B cell (primary cell): ENCODE measurements at regions not wholly inside any gene's neighbourhood (a gene's known extent, or its start where the extent isn't known, plus 50 kb on each side); places are given as distances from the start of the nearest gene placed in this dataset.
"Not testable (repeated sequence)": the region's sequence is repeated elsewhere in the genome, so short reads cannot be mapped to it uniquely, and the experiment has no call there.

Experiments used
- ATAC-seq: fragments of 200-7000 bp; cut with Tn5 transposase; one replicate; pipeline ENCODE4 v1.10.0; 2021; ENCODE audit warnings: low read depth, mild to moderate bottlenecking, moderate number of reproducible peaks, moderate library complexity
- CTCF ChIA-PET: fragments of 350-600 bp; sonication (Branson Sonifier 250); formaldehyde crosslinking; loops from one replicate; lab custom pipeline; 2021; ENCODE audit warnings: antibody characterized with exemption, inconsistent platforms; lab: Charles Lee
- POLR2A ChIA-PET: fragments of 350-600 bp; sonication (Branson Sonifier 250); formaldehyde crosslinking; loops from one replicate; lab custom pipeline; 2021; ENCODE audit warnings: antibody characterized with exemption; lab: Charles Lee
- DNase-seq: peaks from one replicate; pipeline ENCODE4 v3.0.0; 2013
- H2AFZ ChIP-seq: 2 replicates; pipeline ENCODE4 v1.6.1; 2012; ENCODE audit warnings: mild to moderate bottlenecking, low read depth, low read length; ENCODE audit not compliant: insufficient read depth, poor library complexity, severe bottlenecking
- H3K27ac ChIP-seq, 2 donors: 1 replicate in 1 of 2; 2 replicates in 1 of 2; pipeline ENCODE4 v1.5.1; 2012 to 2013; ENCODE audit warnings: low read length in 2 of 2, mild to moderate bottlenecking in 2 of 2, moderate library complexity in 1 of 2
- H3K27me3 ChIP-seq, 4 experiments: fragments of 200-600 bp in 1 of 4; sonication (generic) in 1 of 4; replicated peaks in 1 of 4; 1 replicate in 2 of 4; 2 replicates in 2 of 4; pipeline versions ENCODE4 v1.6.1 to v1.7.0; 2013 to 2016; ENCODE audit warnings: low read length in 3 of 4, mild to moderate bottlenecking in 2 of 4, mixed read lengths in 1 of 4, moderate library complexity in 1 of 4; ENCODE audit not compliant: insufficient read depth in 4 of 4, control insufficient read depth in 3 of 4; ENCODE audit errors: control extremely low read depth in 1 of 4
- H3K36me3 ChIP-seq, 2 experiments: replicated peaks in 1 of 2; 1 replicate in 1 of 2; 2 replicates in 1 of 2; pipeline versions ENCODE4 v1.6.1 to v1.7.1; 2013; ENCODE audit warnings: low read length in 1 of 2; ENCODE audit not compliant: insufficient read depth in 2 of 2, control insufficient read depth in 1 of 2; ENCODE audit errors: control extremely low read depth in 1 of 2, extremely low read depth in 1 of 2
- H3K4me1 ChIP-seq, 2 donors: fragments of 200-600 bp in 1 of 2; sonication (generic) in 1 of 2; 1 replicate in 1 of 2; 2 replicates in 1 of 2; pipeline versions ENCODE4 v1.5.1 to v1.6.1; 2013 to 2017; ENCODE audit warnings: low read length in 2 of 2; ENCODE audit not compliant: control insufficient read depth in 2 of 2, insufficient read depth in 2 of 2
- H3K4me2 ChIP-seq: replicated peaks from 2 replicates; pipeline ENCODE3; 2012; ENCODE audit warnings: mild to moderate bottlenecking, low read depth, low read length; ENCODE audit not compliant: poor library complexity, severe bottlenecking
- H3K4me3 ChIP-seq, 5 experiments: fragments of 200-600 bp in 1 of 5; sonication (generic) in 1 of 5; 1 replicate in 3 of 5; 2 replicates in 2 of 5; pipeline versions ENCODE4 v1.5.1 to v1.7.0; 2011 to 2016; ENCODE audit warnings: low read length in 4 of 5, mild to moderate bottlenecking in 4 of 5, low read depth in 2 of 5, control low read depth in 1 of 5, moderate library complexity in 1 of 5; ENCODE audit not compliant: insufficient read depth in 1 of 5; ENCODE audit errors: control extremely low read depth in 1 of 5, extremely low read depth in 1 of 5
- H3K79me2 ChIP-seq: fragments of 200-600 bp; sonication (generic); one replicate; pipeline ENCODE4 v1.6.0; 2016; ENCODE audit warnings: low read length; ENCODE audit not compliant: control insufficient read depth, insufficient read depth
- H3K9ac ChIP-seq: fragments of 200-600 bp; sonication (generic); 2 replicates; pipeline ENCODE4 v1.6.1; 2017; ENCODE audit warnings: mild to moderate bottlenecking, low read length, moderate library complexity
- H3K9me3 ChIP-seq, 3 donors: one replicate each; pipeline versions ENCODE4 v1.6.1 to v1.7.1; 2013; ENCODE audit warnings: low read length in 2 of 3; ENCODE audit not compliant: control insufficient read depth in 2 of 3, insufficient read depth in 1 of 3; ENCODE audit errors: control extremely low read depth in 1 of 3
- H4K20me1 ChIP-seq: 2 replicates; pipeline ENCODE4 v1.6.0; 2012; ENCODE audit warnings: mild to moderate bottlenecking, low read length; ENCODE audit not compliant: insufficient read depth, control insufficient read depth, poor library complexity, severe bottlenecking
- H3K27ac Mint-ChIP-seq: one replicate; pipeline ENCODE4 v1.8.0; 2021; ENCODE audit warnings: mixed read lengths
- H3K27me3 Mint-ChIP-seq: one replicate; pipeline ENCODE4 v1.8.0; 2021; ENCODE audit warnings: mixed read lengths
- H3K4me1 Mint-ChIP-seq: one replicate; pipeline ENCODE4 v1.8.0; 2021; ENCODE audit warnings: mixed read lengths
- H3K4me3 Mint-ChIP-seq: one replicate; pipeline ENCODE4 v1.8.0; 2021; ENCODE audit warnings: mixed read lengths
- H3K9me3 Mint-ChIP-seq: one replicate; pipeline ENCODE4 v1.8.0; 2022; ENCODE audit warnings: mixed read lengths; ENCODE audit not compliant: insufficient read depth
- WGBS: methylation state at CpG from one replicate; pipeline ENCODE4 v1.1.5; 2013; ENCODE audit warnings: missing lambda C conversion rate; ENCODE audit not compliant: insufficient coverage; 5-methylcytosine and 5-hydroxymethylcytosine counted together
- intact Hi-C: fragments of 100-400 bp; cut with micrococcal nuclease; formaldehyde crosslinking; loops from one replicate; pipeline ENCODE4 v1.10.0; 2022

DNA sequence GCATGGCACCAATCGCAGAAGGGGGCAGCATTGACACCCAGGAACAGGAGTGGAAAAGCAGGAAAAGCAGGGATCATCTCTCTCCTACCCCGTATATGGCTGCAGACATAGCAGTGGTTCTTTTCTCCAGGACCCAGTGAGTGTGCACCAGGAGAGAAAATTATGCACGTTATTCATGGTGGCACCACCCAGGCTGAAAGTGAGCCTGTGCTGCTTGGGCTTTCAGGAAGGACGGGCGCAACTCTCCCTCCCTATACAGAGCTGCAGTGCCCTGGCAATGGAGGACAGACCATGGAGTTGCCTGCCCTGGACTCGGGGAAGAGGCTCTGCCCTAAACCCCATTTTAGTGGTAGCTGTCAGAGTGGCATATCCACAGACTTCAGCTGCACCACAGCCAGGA, 132.1 kb downstream of the PPIAL4A start:
- CTCF ChIA-PET, H2AFZ ChIP-seq, H3K4me1 Mint-ChIP-seq, H3K4me2 ChIP-seq, ATAC-seq, H3K9ac ChIP-seq, H3K4me3 Mint-ChIP-seq, H3K27ac ChIP-seq, H3K27me3 ChIP-seq, H3K79me2 ChIP-seq, intact Hi-C loops, H3K4me1 ChIP-seq, H4K20me1 ChIP-seq, H3K27me3 Mint-ChIP-seq, H3K27ac Mint-ChIP-seq, H3K9me3 ChIP-seq, POLR2A ChIA-PET, H3K9me3 Mint-ChIP-seq, H3K4me3 ChIP-seq, H3K36me3 ChIP-seq, DNase-seq: not testable (repeated sequence)
- WGBS, result 80% methylated on average over 1 of the region's 6 CpGs

DNA sequence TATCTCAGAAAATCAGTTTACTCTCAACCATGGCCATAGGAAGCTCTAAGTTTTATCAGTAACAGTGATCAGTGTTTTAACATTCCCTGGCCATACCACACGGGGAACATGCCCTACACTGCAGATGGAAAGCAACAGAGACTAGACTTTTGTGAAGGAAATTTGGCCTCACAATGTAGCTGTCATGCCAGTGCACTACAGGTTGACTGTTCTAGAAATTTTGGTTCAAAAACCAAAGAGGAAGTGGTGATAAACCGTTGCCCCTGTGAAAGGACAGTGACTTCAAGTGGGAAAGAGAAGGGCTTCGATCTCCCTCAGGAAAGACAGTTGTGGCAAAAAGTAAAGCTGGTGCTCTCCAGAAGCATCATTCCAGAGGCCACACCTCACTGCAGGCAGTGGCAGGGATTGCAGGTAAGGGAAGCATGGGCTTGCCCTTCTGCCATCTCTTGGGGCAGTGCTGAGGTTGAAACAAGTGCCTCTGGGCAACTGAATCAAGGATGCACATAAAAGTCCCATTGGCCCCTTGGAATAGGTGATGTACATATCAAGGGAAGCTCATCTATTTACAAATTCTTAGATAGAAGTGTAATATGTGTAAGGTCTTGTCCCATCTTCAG, 143.4 kb downstream of the PPIAL4A start:
- H3K27me3 Mint-ChIP-seq, H3K4me3 ChIP-seq, POLR2A ChIA-PET, H3K4me1 Mint-ChIP-seq, H2AFZ ChIP-seq, CTCF ChIA-PET, H3K27ac ChIP-seq, H3K36me3 ChIP-seq, H3K4me2 ChIP-seq, H4K20me1 ChIP-seq, DNase-seq, H3K9me3 Mint-ChIP-seq, H3K9me3 ChIP-seq, ATAC-seq, H3K27ac Mint-ChIP-seq, H3K79me2 ChIP-seq, intact Hi-C loops, H3K9ac ChIP-seq, H3K4me1 ChIP-seq, H3K27me3 ChIP-seq, H3K4me3 Mint-ChIP-seq: not testable (repeated sequence)
- WGBS, result no CpG with 5 or more reads among the region's 3 CpGs

- DNase-seq, H3K9me3 ChIP-seq, CTCF ChIA-PET, H3K4me3 Mint-ChIP-seq, H3K9me3 Mint-ChIP-seq, H3K79me2 ChIP-seq, H3K4me1 ChIP-seq, H2AFZ ChIP-seq, POLR2A ChIA-PET, H3K27ac ChIP-seq, ATAC-seq, H3K27me3 Mint-ChIP-seq, H3K36me3 ChIP-seq, H3K4me2 ChIP-seq, intact Hi-C loops, H3K27ac Mint-ChIP-seq, H3K27me3 ChIP-seq, H3K4me1 Mint-ChIP-seq, H3K4me3 ChIP-seq, H4K20me1 ChIP-seq, H3K9ac ChIP-seq: not testable (repeated sequence)
- WGBS, result no CpG with 5 or more reads among the region's 4 CpGs
Measured at GRCh38 chr1:121036792-121037191, 147.2 kb downstream of the PPIAL4A start.

DNA sequence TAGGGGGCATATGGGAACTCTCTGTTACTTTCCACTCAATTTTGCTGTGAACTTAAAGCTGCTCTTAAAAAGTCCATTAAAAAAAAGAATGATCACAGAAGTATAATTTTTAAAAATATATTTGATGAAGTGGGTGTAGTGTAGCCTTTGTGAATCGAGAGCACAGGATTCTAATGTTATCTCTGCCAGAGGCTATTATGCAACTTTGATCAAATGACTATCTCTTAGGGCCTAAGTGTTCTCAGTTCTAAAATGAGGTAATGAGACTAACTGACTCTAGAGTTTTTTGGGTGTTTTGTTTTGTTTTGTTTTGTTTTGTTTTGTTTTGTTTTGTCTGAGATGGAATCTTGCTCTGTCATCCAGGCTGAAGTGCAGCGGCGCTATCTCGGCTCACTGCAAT, 143.2 kb downstream of the FAM72B start:
- H3K27me3 ChIP-seq, CTCF ChIA-PET, H3K79me2 ChIP-seq, ATAC-seq, H3K9ac ChIP-seq, intact Hi-C loops, H4K20me1 ChIP-seq, H3K4me2 ChIP-seq, H3K36me3 ChIP-seq, H2AFZ ChIP-seq, H3K27ac Mint-ChIP-seq, H3K9me3 ChIP-seq, H3K9me3 Mint-ChIP-seq, H3K4me1 Mint-ChIP-seq, H3K4me1 ChIP-seq, H3K4me3 ChIP-seq, H3K27me3 Mint-ChIP-seq, POLR2A ChIA-PET, H3K27ac ChIP-seq, DNase-seq, H3K4me3 Mint-ChIP-seq: not testable (repeated sequence)
- WGBS, result no CpG with 5 or more reads among the region's 4 CpGs
